Neuronal stem cell (in vitro differentiated cells): ENCODE measurements at regions not wholly inside any gene's neighbourhood (a gene's known extent, or its start where the extent isn't known, plus 50 kb on each side); places are given as distances from the start of the nearest gene placed in this dataset.
A peak's percentile ranks its signal among the peaks of the same experiment; 100 is the strongest.

ENCODE experiments used
- DNase-seq: peaks from one replicate; pipeline ENCODE4 v3.0.0-alpha.2; 2013; ENCODE audit warnings: low spot score
- H2AFZ ChIP-seq: one replicate; pipeline ENCODE4 v1.6.1; 2013; ENCODE audit warnings: mild to moderate bottlenecking, low read length, inconsistent platforms
- H2AK5ac ChIP-seq: 2 replicates; pipeline ENCODE4 v1.6.1; 2013; ENCODE audit warnings: low read depth, mild to moderate bottlenecking, inconsistent platforms, low read length, moderate library complexity, mixed read lengths
- H2BK120ac ChIP-seq: 2 replicates; pipeline ENCODE4 v1.6.1; 2013; ENCODE audit warnings: low read depth, mild to moderate bottlenecking, inconsistent platforms, low read length, moderate library complexity, mixed read lengths
- H2BK12ac ChIP-seq: one replicate; pipeline ENCODE4 v1.6.1; 2013; ENCODE audit warnings: low read length, inconsistent platforms
- H2BK15ac ChIP-seq: 2 replicates; pipeline ENCODE4 v1.6.1; 2013; ENCODE audit warnings: mild to moderate bottlenecking, low read length, inconsistent platforms, mixed read lengths
- H2BK5ac ChIP-seq: one replicate; pipeline ENCODE4 v1.6.1; 2013; ENCODE audit warnings: inconsistent platforms, mild to moderate bottlenecking, low read length, moderate library complexity
- H3K14ac ChIP-seq: one replicate; pipeline ENCODE4 v1.6.1; 2013; ENCODE audit warnings: low read length, inconsistent platforms
- H3K18ac ChIP-seq: 2 replicates; pipeline ENCODE4 v1.6.1; 2013; ENCODE audit warnings: low read length, inconsistent platforms
- H3K23ac ChIP-seq: 2 replicates; pipeline ENCODE4 v1.6.1; 2013; ENCODE audit warnings: low read depth, mild to moderate bottlenecking, mixed read lengths, low read length, inconsistent platforms; ENCODE audit not compliant: poor library complexity
- H3K27ac ChIP-seq: replicated peaks from 3 replicates; pipeline ENCODE4 v1.5.1; 2013; ENCODE audit warnings: low read length, inconsistent platforms
- H3K27me3 ChIP-seq, 3 experiments: 2 replicates each; pipeline ENCODE4 v1.6.1; 2013; ENCODE audit warnings: low read length in 3 of 3, mild to moderate bottlenecking in 2 of 3, inconsistent platforms in 1 of 3, low read depth in 1 of 3, mixed read lengths in 1 of 3, moderate library complexity in 1 of 3; ENCODE audit not compliant: control insufficient read depth in 3 of 3, insufficient read depth in 3 of 3
- H3K36me3 ChIP-seq, 2 donors: replicated peaks in 1 of 2; 2 replicates each; pipeline ENCODE4 v1.6.1; 2013; ENCODE audit warnings: low read length in 2 of 2; ENCODE audit not compliant: control insufficient read depth in 2 of 2, insufficient read depth in 2 of 2
- H3K4ac ChIP-seq: 2 replicates; pipeline ENCODE4 v1.6.1; 2013; ENCODE audit warnings: inconsistent platforms, mild to moderate bottlenecking, low read length, moderate library complexity
- H3K4me1 ChIP-seq, 2 donors: 1 replicate in 1 of 2; 2 replicates in 1 of 2; pipeline ENCODE4 v1.6.1; 2013; ENCODE audit warnings: low read length in 2 of 2, low read depth in 1 of 2; ENCODE audit not compliant: control insufficient read depth in 2 of 2, insufficient read depth in 1 of 2
- H3K4me2 ChIP-seq: one replicate; pipeline ENCODE4 v1.6.1; 2013; ENCODE audit warnings: mild to moderate bottlenecking, low read length, inconsistent platforms; ENCODE audit not compliant: insufficient read depth, poor library complexity, severe bottlenecking
- H3K4me3 ChIP-seq, 2 donors: 2 replicates each; pipeline ENCODE4 v1.5.1; 2013; ENCODE audit warnings: low read length in 2 of 2, mild to moderate bottlenecking in 2 of 2, inconsistent platforms in 1 of 2, moderate library complexity in 1 of 2
- H3K79me1 ChIP-seq: one replicate; pipeline ENCODE4 v1.6.1; 2013; ENCODE audit warnings: low read depth, mild to moderate bottlenecking, inconsistent platforms, low read length, moderate library complexity
- H3K9ac ChIP-seq: one replicate; pipeline ENCODE4 v1.6.1; 2013; ENCODE audit warnings: mild to moderate bottlenecking, low read depth, low read length, inconsistent platforms; ENCODE audit not compliant: poor library complexity
- H3K9me3 ChIP-seq, 2 donors: replicated peaks in 1 of 2; 2 replicates each; pipeline versions ENCODE3 to v1.6.1; 2013; ENCODE audit warnings: low read length in 2 of 2, mild to moderate bottlenecking in 2 of 2, inconsistent platforms in 1 of 2, low read depth in 1 of 2, mixed read lengths in 1 of 2, moderate library complexity in 1 of 2; ENCODE audit not compliant: control insufficient read depth in 2 of 2, insufficient read depth in 1 of 2
- H4K8ac ChIP-seq: one replicate; pipeline ENCODE4 v1.6.1; 2013; ENCODE audit warnings: low read depth, mild to moderate bottlenecking, inconsistent platforms, low read length, moderate library complexity
- H4K91ac ChIP-seq: one replicate; pipeline ENCODE4 v1.6.1; 2013; ENCODE audit warnings: low read length, low read depth, mild to moderate bottlenecking, inconsistent platforms; ENCODE audit not compliant: poor library complexity
- WGBS, 2 donors: extraction: QIAGEN DNeasy Blood & Tissue Kit; methylation state at CpG; one replicate each; pipeline ENCODE4 v1.1.7; 2013; ENCODE audit warnings: missing lambda C conversion rate in 2 of 2, mixed read lengths in 1 of 2; ENCODE audit not compliant: insufficient read length in 2 of 2, insufficient replicate concordance in 1 of 2; ENCODE audit errors: extremely low coverage in 2 of 2; 5-methylcytosine and 5-hydroxymethylcytosine counted together

DNA sequence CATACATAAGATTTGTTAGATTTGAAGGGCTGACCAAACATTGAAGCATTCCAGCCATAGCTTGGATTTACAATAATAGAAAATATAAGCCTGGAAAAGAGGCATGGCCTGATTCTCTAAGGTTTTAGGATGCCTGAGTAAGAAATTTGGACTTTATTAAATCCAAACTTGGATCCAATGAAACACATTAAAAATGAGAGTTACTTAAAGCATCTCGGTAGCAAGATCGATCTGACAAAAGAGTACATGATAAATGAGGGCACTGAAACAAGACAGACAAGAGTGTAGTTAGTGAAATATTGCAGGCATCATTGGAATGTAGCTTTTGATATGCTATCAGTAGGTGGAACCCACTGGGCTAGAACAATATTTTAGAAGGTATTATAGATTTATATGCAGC is 855.7 kb upstream of the DPPA4 start:
- H3K4me1 ChIP-seq: no peaks in the 10 kb centered on the region
- no peak overlapping the region for H3K18ac ChIP-seq
- no peaks in the 10 kb centered on the region for H3K36me3 ChIP-seq
- H3K27me3 ChIP-seq: no peaks in the 10 kb centered on the region
- H2AFZ ChIP-seq: no peak overlapping the region
- H3K4me3 ChIP-seq: no peak overlapping the region
- H3K4ac ChIP-seq: no peak overlapping the region
- no peak overlapping the region for H2BK12ac ChIP-seq
- no peak overlapping the region for H3K23ac ChIP-seq
- no peak overlapping the region for H3K14ac ChIP-seq
- H2AK5ac ChIP-seq: no peak overlapping the region
- H2BK15ac ChIP-seq: no peak overlapping the region
- H3K9ac ChIP-seq: no peak overlapping the region
- no peak overlapping the region for H3K27ac ChIP-seq
- no peaks in the 10 kb centered on the region for H3K79me1 ChIP-seq
- no peak for DNase-seq
- H3K4me2 ChIP-seq: no peak overlapping the region
- H2BK5ac ChIP-seq: no peak overlapping the region
- no peak overlapping the region for H2BK120ac ChIP-seq
- H4K8ac ChIP-seq: no peak overlapping the region
- H4K91ac ChIP-seq: no peak overlapping the region
- H3K9me3 ChIP-seq: peaks cover 0 to 7% of the 10 kb centered on the region in 2 donors
- WGBS, 2 donors: no CpG with 5 or more reads among the region's 2 CpGs

DNA sequence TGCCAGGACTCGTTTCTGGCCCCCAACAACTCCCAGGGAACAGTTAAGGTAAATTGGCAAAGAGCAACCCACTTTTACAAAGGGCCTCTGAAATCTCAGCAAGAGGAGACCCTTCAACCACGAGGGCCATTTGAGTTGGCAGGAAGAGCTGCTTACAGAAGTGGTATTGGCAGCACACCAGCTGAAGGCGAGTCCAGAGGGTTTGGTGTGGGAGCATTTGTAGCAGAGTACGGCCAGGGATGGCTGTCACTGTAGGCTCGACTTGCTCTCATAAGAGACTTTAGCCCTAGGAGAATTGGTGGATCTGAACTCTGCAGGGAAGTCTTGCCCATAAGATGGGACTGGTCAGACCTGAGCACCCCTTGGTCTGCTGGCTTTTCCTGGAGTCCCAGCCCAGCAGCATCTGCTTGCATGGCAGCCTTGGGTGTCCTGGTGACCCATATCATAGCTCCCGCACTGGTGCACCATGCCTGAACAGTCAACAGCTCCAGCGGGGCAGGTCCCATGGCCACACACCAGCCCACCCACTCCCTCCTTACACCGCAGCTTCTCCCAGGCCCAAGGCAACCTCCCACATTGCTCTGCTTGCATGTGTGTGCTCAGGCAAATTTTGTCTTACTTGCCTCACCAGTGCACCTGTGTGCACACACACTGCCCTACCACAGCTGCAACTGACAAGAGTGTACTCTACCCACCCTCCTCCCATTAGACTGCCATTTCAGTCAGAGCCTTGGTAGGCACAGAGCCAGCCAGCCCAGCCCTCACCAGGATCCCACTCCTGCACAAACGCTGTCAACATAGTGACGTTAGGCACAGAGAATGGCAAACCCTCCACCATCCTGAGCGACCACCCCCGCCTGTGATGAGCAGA is 861.6 kb upstream of the DPPA4 start:
- H3K27me3 ChIP-seq: no peaks in the 10 kb centered on the region
- H3K18ac ChIP-seq: peak overlapping the region; percentile 76
- no peak overlapping the region for H2BK5ac ChIP-seq
- H4K91ac ChIP-seq: no peak overlapping the region
- H3K4me3 ChIP-seq: peak overlapping the region in 1 of 2 donors; percentile 1
- peak overlapping the region; percentile 71 for H3K14ac ChIP-seq
- H3K4ac ChIP-seq: no peak overlapping the region
- no peaks in the 10 kb centered on the region for H3K4me1 ChIP-seq
- H2AK5ac ChIP-seq: peak overlapping the region; percentile 61
- H2BK12ac ChIP-seq: no peak overlapping the region
- H3K36me3 ChIP-seq: no peaks in the 10 kb centered on the region
- DNase-seq: no peak
- H2AFZ ChIP-seq: no peak overlapping the region
- H2BK15ac ChIP-seq: no peak overlapping the region
- no peak overlapping the region for H3K4me2 ChIP-seq
- peak overlapping the region; percentile 24 for H4K8ac ChIP-seq
- no peak overlapping the region for H2BK120ac ChIP-seq
- no peaks in the 10 kb centered on the region for H3K79me1 ChIP-seq
- H3K9me3 ChIP-seq: peaks cover 0 to 3% of the 10 kb centered on the region in 2 donors
- H3K23ac ChIP-seq: no peak overlapping the region
- H3K27ac ChIP-seq: no peak overlapping the region
- H3K9ac ChIP-seq: no peak overlapping the region
- no CpG with 5 or more reads among the region's 12 CpGs for WGBS, 2 donors

DNA sequence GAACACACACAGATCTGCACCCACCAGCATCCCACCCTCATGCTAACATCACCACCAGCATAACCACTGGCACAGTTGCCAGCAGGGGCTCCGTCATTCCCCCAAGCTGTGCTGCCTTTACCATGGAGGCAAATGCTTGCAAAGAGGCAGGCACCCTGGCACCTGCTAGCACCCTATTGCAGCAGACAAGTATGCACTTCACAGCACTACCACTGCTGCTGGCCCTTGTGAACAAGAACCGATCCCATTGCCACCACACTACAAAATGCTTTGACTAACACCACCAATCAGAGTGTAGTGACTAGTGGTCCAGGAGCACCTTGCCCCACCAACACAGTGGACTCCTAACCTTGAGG is 862.2 kb upstream of the DPPA4 start:
- DNase-seq: no peak
- Histone ChIP-seq H2BK12ac (no peak overlapping the region), H3K79me1 (no peaks in the 10 kb centered on the region), H3K9ac (no peak overlapping the region), H2BK120ac (no peak overlapping the region), H3K4me1 (no peaks in the 10 kb centered on the region), H3K4ac (no peak overlapping the region), H2AFZ (no peak overlapping the region), H3K18ac (peak overlapping the region; percentile 65), H3K4me2 (no peak overlapping the region), H3K27ac (no peak overlapping the region), H3K23ac (no peak overlapping the region), H2BK15ac (no peak overlapping the region), H2BK5ac (no peak overlapping the region), H4K8ac (peak overlapping the region; percentile 24), H3K14ac (peak overlapping the region; percentile 71), H3K4me3 (peak overlapping the region in 1 of 2 donors; percentile 1), H2AK5ac (peak overlapping the region; percentile 61), H4K91ac (no peak overlapping the region), H3K9me3 (peaks cover 0 to 3% of the 10 kb centered on the region in 2 donors), H3K36me3 (no peaks in the 10 kb centered on the region), H3K27me3 (no peaks in the 10 kb centered on the region)
- no CpG with 5 or more reads among the region's 2 CpGs for WGBS, 2 donors

DNA sequence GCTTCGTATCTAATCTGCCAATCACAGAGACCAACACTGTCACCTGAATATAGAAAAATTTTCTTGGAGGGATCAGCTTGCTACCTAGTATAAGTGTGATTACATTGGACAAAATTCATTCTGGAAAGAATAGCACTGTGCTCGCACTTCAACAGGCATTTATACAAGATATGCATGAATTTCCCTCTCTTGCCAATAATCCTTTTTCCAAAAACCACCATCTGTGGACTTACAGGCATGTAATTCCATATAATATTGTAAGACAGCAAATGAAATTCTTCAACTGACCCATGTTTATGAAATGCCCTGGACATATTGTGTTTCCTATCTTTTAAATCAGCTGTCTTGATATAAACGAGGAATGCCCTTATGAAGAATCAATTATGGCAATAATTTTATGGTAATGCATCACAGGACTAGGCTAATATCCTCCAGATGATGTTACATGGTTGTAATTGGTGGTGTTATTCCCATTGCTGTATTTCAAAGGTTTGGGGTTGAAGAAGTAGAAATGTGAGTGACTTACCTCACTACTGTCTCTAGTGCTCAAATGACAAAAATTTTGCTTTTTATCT is 861.4 kb upstream of the NECTIN3 start:
- no peak overlapping the region for H3K14ac ChIP-seq
- no peak overlapping the region for H2BK5ac ChIP-seq
- H3K4ac ChIP-seq: no peak overlapping the region
- no peaks in the 10 kb centered on the region for H3K79me1 ChIP-seq
- no CpG with 5 or more reads among the region's 3 CpGs for WGBS, 2 donors
- no peak overlapping the region for H3K27ac ChIP-seq
- H3K36me3 ChIP-seq: no peaks in the 10 kb centered on the region
- H3K23ac ChIP-seq: no peak overlapping the region
- H3K9ac ChIP-seq: no peak overlapping the region
- H4K91ac ChIP-seq: no peak overlapping the region
- DNase-seq: no peak
- H3K4me3 ChIP-seq: no peak overlapping the region
- H2AK5ac ChIP-seq: no peak overlapping the region
- peaks cover 0 to 3% of the 10 kb centered on the region in 2 donors for H3K9me3 ChIP-seq
- no peak overlapping the region for H2BK12ac ChIP-seq
- H3K4me1 ChIP-seq: no peaks in the 10 kb centered on the region
- H4K8ac ChIP-seq: no peak overlapping the region
- H2BK15ac ChIP-seq: no peak overlapping the region
- H3K4me2 ChIP-seq: no peak overlapping the region
- H2AFZ ChIP-seq: no peak overlapping the region
- no peaks in the 10 kb centered on the region for H3K27me3 ChIP-seq
- no peak overlapping the region for H3K18ac ChIP-seq
- no peak overlapping the region for H2BK120ac ChIP-seq
